OCI-LY3 (cell line): ENCODE measurements at regions not wholly inside any gene's neighbourhood (a gene's known extent, or its start where the extent isn't known, plus 50 kb on each side); places are given as distances from the start of the nearest gene placed in this dataset.

Source experiments
- H2AFZ ChIP-seq: fragments of 200-600, 300-600 bp; shearing (Covaris generic); 2 replicates; pipeline ENCODE4 v1.6.0; 2014; ENCODE audit warnings: antibody characterized with exemption, low read depth, low read length
- H3K27ac ChIP-seq: fragments of 200-600, 300-600 bp; sonication (generic); 2 replicates; pipeline ENCODE4 v1.5.1; 2014; ENCODE audit warnings: mild to moderate bottlenecking, low read length, moderate library complexity, mixed read lengths
- H3K27me3 ChIP-seq: fragments of 200-600, 300-600 bp; sonication (generic); 2 replicates; pipeline ENCODE4 v1.6.1; 2014; ENCODE audit warnings: low read depth, low read length, mixed read lengths
- H3K36me3 ChIP-seq: fragments of 200-600, 300-600 bp; sonication (generic); replicated peaks from 2 replicates; pipeline ENCODE3; 2014; ENCODE audit warnings: low read depth, low read length, mixed read lengths
- H3K4me1 ChIP-seq: fragments of 300-600, 200-600 bp; sonication (generic); 2 replicates; pipeline ENCODE4 v1.6.1; 2014; ENCODE audit warnings: low read length, mixed read lengths
- H3K4me2 ChIP-seq: fragments of 200-600, 300-600 bp; sonication (generic); 2 replicates; pipeline ENCODE4 v1.6.1; 2014; ENCODE audit warnings: low read length, mixed read lengths
- H3K4me3 ChIP-seq: fragments of 300-600, 200-600 bp; sonication (generic); 2 replicates; pipeline ENCODE4 v1.5.1; 2014; ENCODE audit warnings: antibody characterized with exemption, mild to moderate bottlenecking, low read length, moderate library complexity
- H3K79me2 ChIP-seq: fragments of 300-600, 200-600 bp; shearing (Covaris generic); 2 replicates; pipeline ENCODE4 v1.6.1; 2014; ENCODE audit warnings: mild to moderate bottlenecking, low read length, mixed read lengths
- H3K9ac ChIP-seq: fragments of 300-600, 200-600 bp; shearing (Covaris generic); 2 replicates; pipeline ENCODE4 v1.6.0; 2014; ENCODE audit warnings: mild to moderate bottlenecking, low read length, moderate library complexity
- H3K9me3 ChIP-seq: fragments of 200-600, 300-600 bp; shearing (Covaris generic); 2 replicates; pipeline ENCODE4 v1.6.1; 2014; ENCODE audit warnings: low read length, mixed read lengths; ENCODE audit not compliant: insufficient read depth
- H4K20me1 ChIP-seq: fragments of 200-600, 300-600 bp; sonication (generic); 2 replicates; pipeline ENCODE4 v1.6.1; 2016; ENCODE audit warnings: low read length, mixed read lengths; ENCODE audit not compliant: insufficient read depth
- EZH2phosphoT487 ChIP-seq: fragments of 200-600 bp; shearing (Covaris generic); IDR thresholded peaks from 2 replicates; pipeline ENCODE4 v1.6.1; 2018; ENCODE audit warnings: antibody characterized with exemption, mixed run types, low read depth
- TF ChIP-seq, protein P1 (sequence below): fragments of 200-600, 300-600 bp; sonication (generic); IDR thresholded peaks from 2 replicates; pipeline ENCODE4 v1.5.1; 2014; ENCODE audit warnings: antibody characterized with exemption, low read length, low read depth

DNA sequence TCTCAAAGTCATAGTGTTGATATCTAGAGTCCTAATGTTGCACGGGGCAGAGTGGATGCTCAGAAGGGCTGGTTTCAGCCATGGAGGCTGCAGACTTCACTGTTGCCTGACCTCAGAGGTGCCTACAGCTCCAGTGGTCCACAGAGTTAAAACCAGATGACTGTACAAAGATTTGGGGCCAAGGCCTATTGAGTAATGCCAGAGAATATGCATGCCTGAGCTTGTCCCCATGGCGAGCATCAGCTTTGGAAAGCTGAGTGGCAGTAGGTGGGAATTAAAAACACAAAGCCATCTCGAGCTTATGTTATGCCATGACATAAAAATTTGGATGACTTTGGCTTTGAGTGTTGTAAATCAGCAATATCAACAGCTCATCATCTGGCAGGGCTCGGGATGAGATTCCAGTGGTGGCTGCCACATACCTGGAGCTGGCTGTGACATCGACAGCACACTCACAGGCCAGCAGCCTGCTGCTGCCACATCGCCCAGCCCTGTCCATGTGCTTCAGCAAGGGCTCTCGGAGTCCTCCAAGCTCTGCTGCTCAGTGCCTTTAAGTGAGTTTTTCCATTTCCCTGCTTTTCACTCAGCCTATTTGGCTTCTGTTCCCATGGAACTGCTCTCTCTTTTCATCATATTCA lies 379.6 kb downstream of the TNS3 start:
- H3K36me3 ChIP-seq: no peaks in the 10 kb centered on the region
- H2AFZ ChIP-seq: no peak overlapping the region
- no peak overlapping the region for H3K4me3 ChIP-seq
- no peaks in the 10 kb centered on the region for H3K9me3 ChIP-seq
- H4K20me1 ChIP-seq: no peaks in the 10 kb centered on the region
- H3K27ac ChIP-seq: no peak overlapping the region
- no peak overlapping the region for H3K4me2 ChIP-seq
- no peaks in the 10 kb centered on the region for H3K27me3 ChIP-seq
- H3K4me1 ChIP-seq: no peaks in the 10 kb centered on the region
- TF ChIP-seq, protein P1, sequence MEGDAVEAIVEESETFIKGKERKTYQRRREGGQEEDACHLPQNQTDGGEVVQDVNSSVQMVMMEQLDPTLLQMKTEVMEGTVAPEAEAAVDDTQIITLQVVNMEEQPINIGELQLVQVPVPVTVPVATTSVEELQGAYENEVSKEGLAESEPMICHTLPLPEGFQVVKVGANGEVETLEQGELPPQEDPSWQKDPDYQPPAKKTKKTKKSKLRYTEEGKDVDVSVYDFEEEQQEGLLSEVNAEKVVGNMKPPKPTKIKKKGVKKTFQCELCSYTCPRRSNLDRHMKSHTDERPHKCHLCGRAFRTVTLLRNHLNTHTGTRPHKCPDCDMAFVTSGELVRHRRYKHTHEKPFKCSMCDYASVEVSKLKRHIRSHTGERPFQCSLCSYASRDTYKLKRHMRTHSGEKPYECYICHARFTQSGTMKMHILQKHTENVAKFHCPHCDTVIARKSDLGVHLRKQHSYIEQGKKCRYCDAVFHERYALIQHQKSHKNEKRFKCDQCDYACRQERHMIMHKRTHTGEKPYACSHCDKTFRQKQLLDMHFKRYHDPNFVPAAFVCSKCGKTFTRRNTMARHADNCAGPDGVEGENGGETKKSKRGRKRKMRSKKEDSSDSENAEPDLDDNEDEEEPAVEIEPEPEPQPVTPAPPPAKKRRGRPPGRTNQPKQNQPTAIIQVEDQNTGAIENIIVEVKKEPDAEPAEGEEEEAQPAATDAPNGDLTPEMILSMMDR: no peak
- TF ChIP-seq EZH2phosphoT487: no peak
- H3K79me2 ChIP-seq: no peaks in the 10 kb centered on the region
- H3K9ac ChIP-seq: no peak overlapping the region

DNA sequence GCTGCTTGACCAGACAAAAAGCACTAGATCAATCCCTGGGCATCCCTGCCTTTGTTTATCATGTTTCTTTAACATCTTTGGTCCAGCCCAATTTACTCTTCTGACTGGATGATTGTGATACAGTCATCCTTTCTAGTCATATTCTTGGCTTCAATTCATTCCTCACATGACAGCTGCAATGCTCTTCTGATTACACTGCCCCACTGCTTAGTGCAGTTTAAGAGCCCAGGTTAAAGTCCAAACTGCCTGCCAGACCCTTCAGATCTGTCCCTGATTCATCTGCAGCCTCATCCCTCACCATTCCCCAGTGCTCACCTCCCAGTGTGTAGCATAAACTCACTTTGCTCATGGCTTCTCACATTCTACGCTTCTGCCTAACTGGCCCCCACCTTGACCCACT lies 383.8 kb downstream of the TNS3 start:
- no peak overlapping the region for H3K27ac ChIP-seq
- no peak overlapping the region for H3K9ac ChIP-seq
- H3K27me3 ChIP-seq: no peaks in the 10 kb centered on the region
- no peaks in the 10 kb centered on the region for H3K36me3 ChIP-seq
- no peak overlapping the region for H3K4me3 ChIP-seq
- H2AFZ ChIP-seq: no peak overlapping the region
- TF ChIP-seq, protein P1: no peak
- no peak for TF ChIP-seq EZH2phosphoT487
- H3K79me2 ChIP-seq: no peaks in the 10 kb centered on the region
- no peaks in the 10 kb centered on the region for H3K4me1 ChIP-seq
- no peak overlapping the region for H3K4me2 ChIP-seq
- no peaks in the 10 kb centered on the region for H3K9me3 ChIP-seq
- no peaks in the 10 kb centered on the region for H4K20me1 ChIP-seq

DNA sequence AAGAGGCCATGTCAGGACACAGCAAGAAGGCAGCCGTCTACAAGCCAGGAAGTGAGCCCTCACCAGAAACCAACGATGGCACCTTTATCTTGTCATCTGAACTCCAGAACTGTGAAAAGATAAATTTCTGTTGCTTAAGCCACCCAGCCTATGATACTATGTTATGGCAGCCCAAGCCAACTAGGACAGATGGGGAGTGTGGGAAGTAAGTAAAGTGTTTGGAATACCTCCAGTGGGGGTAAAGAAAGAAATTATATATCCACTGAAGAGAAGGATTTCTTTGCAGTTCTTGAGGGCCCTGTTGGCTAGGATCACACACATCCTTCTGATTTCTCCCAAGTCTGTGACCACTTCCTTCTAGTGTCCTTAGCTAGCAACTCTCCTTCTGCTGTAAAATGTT lies 384.4 kb downstream of the TNS3 start:
- Histone ChIP-seq H3K27ac (no peak overlapping the region), H3K9me3 (no peaks in the 10 kb centered on the region), H4K20me1 (no peaks in the 10 kb centered on the region), H3K4me2 (no peak overlapping the region), H3K79me2 (no peaks in the 10 kb centered on the region), H3K9ac (no peak overlapping the region), H3K4me1 (no peaks in the 10 kb centered on the region), H2AFZ (no peak overlapping the region), H3K4me3 (no peak overlapping the region), H3K27me3 (no peaks in the 10 kb centered on the region), H3K36me3 (no peaks in the 10 kb centered on the region)
- TF ChIP-seq, protein P1: no peak
- TF ChIP-seq EZH2phosphoT487: no peak

DNA sequence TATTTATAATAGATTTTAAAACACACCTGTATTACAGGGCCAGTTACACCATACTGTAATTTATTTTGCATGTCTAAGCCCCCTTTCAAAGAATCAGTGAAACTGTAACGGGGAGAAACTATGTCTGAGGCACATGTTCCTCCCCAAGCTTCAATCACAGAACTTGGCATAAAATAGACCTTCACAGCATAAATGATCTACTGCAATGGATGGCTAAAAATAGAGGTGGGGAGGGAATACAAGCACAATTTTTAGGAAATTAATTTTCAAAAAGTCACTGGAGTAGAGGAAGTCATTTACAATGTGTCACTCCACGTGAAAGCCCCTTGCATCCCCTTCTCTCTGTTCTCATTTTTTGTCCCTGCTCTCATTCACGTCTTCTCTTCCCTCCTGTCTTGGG lies 385.2 kb downstream of the TNS3 start:
- Histone ChIP-seq H3K9ac (no peak overlapping the region), H4K20me1 (no peaks in the 10 kb centered on the region), H3K4me3 (no peak overlapping the region), H3K27ac (no peak overlapping the region), H2AFZ (no peak overlapping the region), H3K27me3 (no peaks in the 10 kb centered on the region), H3K4me2 (no peak overlapping the region), H3K9me3 (no peaks in the 10 kb centered on the region), H3K79me2 (no peaks in the 10 kb centered on the region), H3K36me3 (no peaks in the 10 kb centered on the region), H3K4me1 (peaks cover 7% of the 10 kb centered on the region)
- no peak for TF ChIP-seq EZH2phosphoT487
- TF ChIP-seq, protein P1: no peak
